GM21390 (cell line): ENCODE measurements at regions not wholly inside any gene's neighbourhood (a gene's known extent, or its start where the extent isn't known, plus 50 kb on each side); places are given as distances from the start of the nearest gene placed in this dataset.

Source experiments
- ATAC-seq: cut with Tn5 transposase; IDR thresholded peaks from one replicate; pipeline ENCODE4 v1.9.1; 2021; ENCODE audit not compliant: unreplicated experiment

- ATAC-seq = peak; percentile 75
These were observed 340.3 kb upstream of the RBMS3 start for GRCh38 chr3:28940530-28940929.

- peak; percentile 4 for ATAC-seq
These were observed 339.9 kb upstream of the RBMS3 start for GRCh38 chr3:28940994-28941393.

- ATAC-seq = no peak
These were observed 333.8 kb upstream of the RBMS3 start for GRCh38 chr3:28947061-28947460.

GRCh38 chr3:28947751-28948150, 333.1 kb upstream of the RBMS3 start:
- no peak for ATAC-seq

GRCh38 chr3:28948685-28949084, 332.2 kb upstream of the RBMS3 start:
- ATAC-seq = no peak

GRCh38 chr3:28949580-28949979, 331.3 kb upstream of the RBMS3 start:
- ATAC-seq = no peak

- no peak for ATAC-seq
These were observed 330.3 kb upstream of the RBMS3 start for GRCh38 chr3:28950614-28951013.

- ATAC-seq = no peak
These were observed 328.9 kb upstream of the RBMS3 start for GRCh38 chr3:28951772-28952556.

GRCh38 chr3:28958656-28959055, 322.2 kb upstream of the RBMS3 start:
- ATAC-seq = no peak

- no peak for ATAC-seq
These were observed 309.7 kb upstream of the RBMS3 start for GRCh38 chr3:28971156-28971555.

- ATAC-seq = no peak
These were observed 307.9 kb upstream of the RBMS3 start for GRCh38 chr3:28972921-28973320.

GRCh38 chr3:28973609-28974008, 307.3 kb upstream of the RBMS3 start:
- no peak for ATAC-seq

- no peak for ATAC-seq
These were observed 302.8 kb upstream of the RBMS3 start for GRCh38 chr3:28978092-28978491.

- ATAC-seq = no peak
These were observed 300.7 kb upstream of the RBMS3 start for GRCh38 chr3:28980131-28980530.

- ATAC-seq = no peak
These were observed 300.2 kb upstream of the RBMS3 start for GRCh38 chr3:28980631-28981030.

GRCh38 chr3:28982906-28983305, 298.0 kb upstream of the RBMS3 start:
- peak; percentile 74 for ATAC-seq

GRCh38 chr3:28986922-28987321, 293.9 kb upstream of the RBMS3 start:
- ATAC-seq = no peak

GRCh38 chr3:28989646-28990089, 291.2 kb upstream of the RBMS3 start:
- ATAC-seq = peak; percentile 92

- ATAC-seq = no peak
These were observed 286.5 kb upstream of the RBMS3 start for GRCh38 chr3:28994161-28994905.

GRCh38 chr3:29004885-29005599, 275.8 kb upstream of the RBMS3 start:
- ATAC-seq = peak; percentile 98

- ATAC-seq = no peak
These were observed 275.0 kb upstream of the RBMS3 start for GRCh38 chr3:29005862-29006261.

- no peak for ATAC-seq
These were observed 269.4 kb upstream of the RBMS3 start for GRCh38 chr3:29011441-29011840.
